ENCODE measurements at regions not wholly inside any gene's neighbourhood (a gene's known extent, or its start where the extent isn't known, plus 50 kb on each side); places are given as distances from the start of the nearest gene placed in this dataset.

DNA sequence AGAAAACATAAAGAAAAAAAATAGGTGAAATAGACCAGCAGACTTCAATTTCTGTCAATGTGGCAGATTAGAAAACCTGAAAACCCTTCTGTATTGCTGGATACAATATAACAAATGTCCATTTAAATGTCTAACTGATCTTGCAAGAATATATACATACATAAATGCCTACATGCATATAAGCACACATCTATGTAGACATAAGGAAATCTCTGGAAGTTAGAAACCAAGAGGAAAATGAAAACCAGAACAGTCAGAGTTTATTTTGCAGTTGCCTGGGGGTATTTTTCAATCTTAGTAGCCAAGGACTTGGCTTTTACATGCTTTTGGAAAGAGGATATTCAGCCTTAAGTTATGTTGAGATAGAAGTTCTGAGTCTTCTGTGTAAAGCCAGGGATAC, 184.0 kb downstream of the RPS12 start (continued):
- TF ChIP-seq CBX5 (IDR thresholded peaks at IDR 0.05; ENCODE audit: low read depth, low read length) (no peak), MAFK (IDR thresholded peaks at IDR 0.05; ENCODE audit: low read depth, low read length) (no peak), CHD1 (IDR thresholded peaks at IDR 0.05; ENCODE audit: low read depth, low read length) (no peak), BRCA1 (IDR thresholded peaks at IDR 0.05; ENCODE audit: low read depth, low read length) (no peak), POU5F1 (IDR thresholded peaks at IDR 0.05; ENCODE audit: low read depth, low read length) (no peak), EP300 (IDR thresholded peaks at IDR 0.05; ENCODE audit: borderline replicate concordance in 1 of 2, low read depth in 2 of 2, low read length in 2 of 2) (no peak), SP2 (IDR thresholded peaks at IDR 0.05; ENCODE audit: low read length) (no peak)

All from H1 (cell line).